H9 (cell line): ENCODE measurements at regions not wholly inside any gene's neighbourhood (a gene's known extent, or its start where the extent isn't known, plus 50 kb on each side); places are given as distances from the start of the nearest gene placed in this dataset.

ENCODE experiments used
- DNase-seq: peaks from one replicate; pipeline ENCODE4 v3.0.0-alpha.2; 2017
- H2AFZ ChIP-seq: one replicate; pipeline ENCODE4 v1.6.1; 2013; ENCODE audit warnings: mild to moderate bottlenecking, low read length, control low read depth, moderate library complexity
- H2AK5ac ChIP-seq: 2 replicates; pipeline ENCODE4 v1.6.1; 2013; ENCODE audit warnings: low read length, control low read depth, mixed read lengths; ENCODE audit not compliant: insufficient read length
- H2BK120ac ChIP-seq: one replicate; pipeline ENCODE4 v1.6.1; 2013; ENCODE audit warnings: low read depth, mild to moderate bottlenecking, low read length, control low read depth, inconsistent platforms; ENCODE audit not compliant: poor library complexity, severe bottlenecking
- H2BK12ac ChIP-seq: 2 replicates; pipeline ENCODE4 v1.6.1; 2013; ENCODE audit warnings: low read length, control low read depth, mixed read lengths, low read depth; ENCODE audit not compliant: insufficient read length
- H2BK15ac ChIP-seq: 2 replicates; pipeline ENCODE4 v1.6.1; 2013; ENCODE audit warnings: low read depth, low read length, control low read depth
- H2BK20ac ChIP-seq: one replicate; pipeline ENCODE4 v1.6.1; 2013; ENCODE audit warnings: low read depth, mild to moderate bottlenecking, low read length, control low read depth, inconsistent platforms; ENCODE audit not compliant: poor library complexity, severe bottlenecking
- H2BK5ac ChIP-seq: 2 replicates; pipeline ENCODE4 v1.6.1; 2013; ENCODE audit warnings: low read length, control low read depth, mixed read lengths; ENCODE audit not compliant: insufficient read length
- H3K14ac ChIP-seq: 2 replicates; pipeline ENCODE4 v1.6.1; 2013; ENCODE audit warnings: low read length, control low read depth; ENCODE audit not compliant: insufficient read depth
- H3K18ac ChIP-seq: 2 replicates; pipeline ENCODE4 v1.6.1; 2013; ENCODE audit warnings: low read depth, mild to moderate bottlenecking, mixed read lengths, low read length, control low read depth; ENCODE audit not compliant: insufficient read length
- H3K23ac ChIP-seq: 2 replicates; pipeline ENCODE4 v1.6.1; 2013; ENCODE audit warnings: low read length, control low read depth, mixed read lengths, low read depth; ENCODE audit not compliant: insufficient read length
- H3K23me2 ChIP-seq: 2 replicates; pipeline ENCODE4 v1.6.1; 2013; ENCODE audit warnings: low read depth, mild to moderate bottlenecking, mixed read lengths, low read length, control low read depth; ENCODE audit not compliant: insufficient read length, poor library complexity, severe bottlenecking
- H3K27ac ChIP-seq: 2 replicates; pipeline ENCODE4 v1.5.1; 2013; ENCODE audit warnings: low read length, control low read depth, mixed read lengths, low read depth; ENCODE audit not compliant: insufficient read length
- H3K27me3 ChIP-seq: 2 replicates; pipeline ENCODE4 v1.6.1; 2013; ENCODE audit warnings: low read length, control low read depth, inconsistent platforms; ENCODE audit not compliant: insufficient read depth
- H3K4ac ChIP-seq: 2 replicates; pipeline ENCODE4 v1.6.1; 2013; ENCODE audit warnings: low read depth, mild to moderate bottlenecking, control low read depth, inconsistent platforms, low read length, moderate library complexity
- H3K4me1 ChIP-seq: 2 replicates; pipeline ENCODE4 v1.6.1; 2013; ENCODE audit warnings: low read length, control low read depth, inconsistent platforms; ENCODE audit not compliant: insufficient read depth
- H3K4me2 ChIP-seq: 2 replicates; pipeline ENCODE4 v1.6.1; 2013; ENCODE audit warnings: low read length, control low read depth, mixed read lengths; ENCODE audit not compliant: insufficient read length, insufficient read depth
- H3K56ac ChIP-seq: 2 replicates; pipeline ENCODE4 v1.6.1; 2013; ENCODE audit warnings: low read depth, mild to moderate bottlenecking, mixed read lengths, low read length, control low read depth; ENCODE audit not compliant: insufficient read length
- H3K79me1 ChIP-seq: 2 replicates; pipeline ENCODE4 v1.6.1; 2013; ENCODE audit warnings: low read depth, mild to moderate bottlenecking, moderate library complexity, low read length, control low read depth, inconsistent platforms; ENCODE audit not compliant: insufficient read depth, poor library complexity, severe bottlenecking
- H3K79me2 ChIP-seq: 2 replicates; pipeline ENCODE4 v1.6.1; 2013; ENCODE audit warnings: low read length, control low read depth, inconsistent platforms; ENCODE audit not compliant: insufficient read depth
- H3K9ac ChIP-seq: 2 replicates; pipeline ENCODE4 v1.6.1; 2013; ENCODE audit warnings: low read length, control low read depth, mixed read lengths; ENCODE audit not compliant: insufficient read length; ENCODE audit errors: extremely low read depth
- H3K9me3 ChIP-seq: one replicate; pipeline ENCODE4 v1.6.1; 2013; ENCODE audit warnings: low read depth, low read length, inconsistent platforms; ENCODE audit not compliant: control insufficient read depth
- H3T11ph ChIP-seq: one replicate; pipeline ENCODE4 v1.6.1; 2013; ENCODE audit warnings: mild to moderate bottlenecking, low read length, control low read depth, inconsistent platforms
- H4K20me1 ChIP-seq: one replicate; pipeline ENCODE4 v1.6.1; 2013; ENCODE audit not compliant: control insufficient read depth, insufficient read length, insufficient read depth
- H4K5ac ChIP-seq: 2 replicates; pipeline ENCODE4 v1.6.1; 2013; ENCODE audit warnings: low read depth, mild to moderate bottlenecking, mixed read lengths, low read length, control low read depth; ENCODE audit not compliant: insufficient read length
- H4K8ac ChIP-seq: replicated peaks from 2 replicates; pipeline ENCODE4 v1.6.1; 2013; ENCODE audit warnings: low read length, control low read depth, mixed read lengths, low read depth; ENCODE audit not compliant: insufficient read length
- H4K91ac ChIP-seq: 2 replicates; pipeline ENCODE4 v1.6.1; 2013; ENCODE audit warnings: low read depth, mild to moderate bottlenecking, moderate library complexity, mixed read lengths, low read length, control low read depth; ENCODE audit not compliant: insufficient read length
- H3K27ac Mint-ChIP-seq, 3 experiments: 2 replicates in 2 of 3; 3 replicates in 1 of 3; pipeline ENCODE4 v1.8.0; 2020 to 2021; ENCODE audit warnings: mixed read lengths in 3 of 3, mild to moderate bottlenecking in 1 of 3, moderate library complexity in 1 of 3
- H3K27me3 Mint-ChIP-seq: 2 replicates; pipeline ENCODE4 v1.8.0; 2021; ENCODE audit warnings: low read depth, mild to moderate bottlenecking, moderate library complexity, mixed read lengths
- H3K36me3 Mint-ChIP-seq, 3 experiments: 2 replicates in 2 of 3; 3 replicates in 1 of 3; pipeline ENCODE4 v1.8.0; 2020 to 2021; ENCODE audit warnings: low read depth in 3 of 3, mixed read lengths in 3 of 3; ENCODE audit not compliant: insufficient read depth in 1 of 3
- H3K4me1 Mint-ChIP-seq, 2 experiments: 2 replicates each; pipeline ENCODE4 v1.8.0; 2020; ENCODE audit warnings: mixed read lengths in 2 of 2
- H3K4me3 Mint-ChIP-seq, 2 experiments: 2 replicates in 1 of 2; 3 replicates in 1 of 2; pipeline ENCODE4 v1.8.0; 2020 to 2021; ENCODE audit warnings: mild to moderate bottlenecking in 2 of 2, mixed read lengths in 2 of 2, moderate library complexity in 1 of 2
- H3K9me3 Mint-ChIP-seq, 2 experiments: 2 replicates in 1 of 2; 3 replicates in 1 of 2; pipeline ENCODE4 v1.8.0; 2020; ENCODE audit warnings: mild to moderate bottlenecking in 2 of 2, mixed read lengths in 2 of 2, moderate library complexity in 1 of 2
- CTCF ChIP-seq: fragments of 200-600 bp; sonication (generic); conservative IDR thresholded peaks from 3 replicates; pipeline ENCODE4 v1.8.0; 2021; ENCODE audit warnings: antibody characterized with exemption, mild to moderate bottlenecking
- whole genome bisulfite sequencing: extraction: QIAGEN DNeasy Blood & Tissue Kit; methylation state at CpG from one replicate; pipeline ENCODE4 v1.1.7; 2013; ENCODE audit warnings: missing lambda C conversion rate, low lambda C conversion rate, mixed read lengths; ENCODE audit not compliant: insufficient read length; ENCODE audit errors: extremely low coverage; 5-methylcytosine and 5-hydroxymethylcytosine counted together

GRCh38 chr10:18959369-18959768, 89.2 kb upstream of the MALRD1 start:
- H4K20me1 ChIP-seq = no peaks in the 10 kb centered on the region
- H2BK120ac ChIP-seq = no peak overlapping the region
- no CpG with 5 or more reads among the region's 10 CpGs for WGBS
- no peaks in the 10 kb centered on the region for H3K27me3 ChIP-seq
- no peaks in the 10 kb centered on the region; the same call in 1 of the 2 replicates for H3K79me2 ChIP-seq
- H4K8ac ChIP-seq = no peak overlapping the region
- no peak overlapping the region for H2AK5ac ChIP-seq
- no peak overlapping the region for H4K91ac ChIP-seq
- no peak overlapping the region; the same call in 1 of the 2 replicates for H3K14ac ChIP-seq
- H3K18ac ChIP-seq = no peak overlapping the region
- no peak overlapping the region for H3T11ph ChIP-seq
- H2BK20ac ChIP-seq = no peak overlapping the region
- no peaks in the 10 kb centered on the region for H3K23me2 ChIP-seq
- TF ChIP-seq CTCF = no peak
- no peak overlapping the region for H3K4me2 ChIP-seq
- peaks cover 4 to 10% of the 10 kb centered on the region in 2 experiments; a peak in 4 of 5 replicates for H3K9me3 Mint-ChIP-seq
- no peak overlapping the region for H2BK12ac ChIP-seq
- no peak overlapping the region for H2BK5ac ChIP-seq
- peaks cover 2% of the 10 kb centered on the region; the same call in 1 of the 2 replicates for H3K27me3 Mint-ChIP-seq
- no peak overlapping the region for H3K27ac ChIP-seq
- no peaks in the 10 kb centered on the region; a peak in 1 of 4 replicates for H3K4me1 Mint-ChIP-seq
- H2AFZ ChIP-seq = no peak overlapping the region
- H3K23ac ChIP-seq = no peak overlapping the region
- no peak overlapping the region for H3K27ac Mint-ChIP-seq
- no peaks in the 10 kb centered on the region for H3K9me3 ChIP-seq
- H3K79me1 ChIP-seq = no peaks in the 10 kb centered on the region
- peaks cover 0 to 1% (median 0%) of the 10 kb centered on the region in 3 experiments; a peak in 2 of 7 replicates for H3K36me3 Mint-ChIP-seq
- H3K4me3 Mint-ChIP-seq = no peak overlapping the region
- no peak overlapping the region for H4K5ac ChIP-seq
- no peak overlapping the region for H2BK15ac ChIP-seq
- no peak for DNase-seq
- no peak overlapping the region for H3K4ac ChIP-seq
- no peak overlapping the region for H3K9ac ChIP-seq
- H3K56ac ChIP-seq = no peak overlapping the region
- H3K4me1 ChIP-seq = no peaks in the 10 kb centered on the region
